ENCODE measurements at regions not wholly inside any gene's neighbourhood (a gene's known extent, or its start where the extent isn't known, plus 50 kb on each side); places are given as distances from the start of the nearest gene placed in this dataset.

- TF ChIP-seq OSR1 (CRISPR knock-in tag; IDR thresholded peaks at IDR 0.05) (no peak), CSRNP3 (CRISPR knock-in tag; IDR thresholded peaks at IDR 0.05) (no peak), SNAI2 (CRISPR knock-in tag; IDR thresholded peaks at IDR 0.05) (no peak), PPARA (CRISPR knock-in tag; IDR thresholded peaks at IDR 0.05; ENCODE audit: borderline replicate concordance) (no peak), CSDC2 (CRISPR knock-in tag; IDR thresholded peaks at IDR 0.05) (0 out of 2 replicates have a peak, but pooled peaks have one; percentile 18), ISL1 (CRISPR knock-in tag; IDR thresholded peaks at IDR 0.05) (0 out of 2 replicates have a peak, but pooled peaks have one; percentile 7), PATZ1 (CRISPR knock-in tag; IDR thresholded peaks at IDR 0.05; ENCODE audit: borderline replicate concordance) (no peak), ARNTL (CRISPR knock-in tag; IDR thresholded peaks at IDR 0.05; ENCODE audit: borderline replicate concordance, low read depth) (no peak), POU6F1 (CRISPR knock-in tag; IDR thresholded peaks at IDR 0.05; ENCODE audit: borderline replicate concordance, low read depth) (no peak), TSHZ2 (CRISPR knock-in tag; IDR thresholded peaks at IDR 0.05) (no peak)
- ATAC-seq, result peak; percentile 82; the same call in 2 of the 3 replicates
These were observed 784.1 kb upstream of the FANCL start for GRCh38 chr2:59025157-59025757.

GRCh38 chr2:59021786-59022185 lies 780.7 kb upstream of the FANCL start:
- ATAC-seq, result no peak
- TF ChIP-seq TSHZ2 (CRISPR knock-in tag; IDR thresholded peaks at IDR 0.05) (no peak), ZNF8 (CRISPR knock-in tag; IDR thresholded peaks at IDR 0.05) (no peak), TOX (CRISPR knock-in tag; IDR thresholded peaks at IDR 0.05; ENCODE audit: borderline replicate concordance) (no peak), ZNF565 (CRISPR knock-in tag; conservative IDR thresholded peaks at IDR 0.05; ENCODE audit: low read depth) (no peak), PATZ1 (CRISPR knock-in tag; IDR thresholded peaks at IDR 0.05; ENCODE audit: borderline replicate concordance) (no peak), OSR1 (CRISPR knock-in tag; IDR thresholded peaks at IDR 0.05) (no peak), CREB5 (CRISPR knock-in tag; IDR thresholded peaks at IDR 0.05; ENCODE audit: low read depth) (no peak)
